ENCODE measurements at regions not wholly inside any gene's neighbourhood (a gene's known extent, or its start where the extent isn't known, plus 50 kb on each side); places are given as distances from the start of the nearest gene placed in this dataset.

DNA sequence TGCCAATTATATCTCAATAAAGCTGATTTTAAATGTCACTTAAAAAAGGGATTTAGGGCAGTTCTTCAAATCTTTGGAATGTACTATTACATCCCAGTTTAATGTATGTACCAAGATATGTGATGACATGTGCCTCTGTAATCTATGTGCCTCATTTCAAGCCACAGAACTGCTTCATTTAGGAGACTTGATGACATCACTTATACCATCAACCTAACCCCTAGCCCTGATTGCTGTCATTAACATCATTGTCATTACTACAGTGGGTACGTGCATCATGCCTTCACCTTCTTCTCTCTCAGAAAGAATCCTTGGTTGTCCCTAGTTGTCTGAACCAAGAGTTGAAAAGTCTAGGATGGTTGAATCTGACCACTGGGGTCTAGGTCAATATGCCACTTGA is 134.3 kb upstream of the RAB11FIP2 start:
- H3K9me3 ChIP-seq (ENCODE audit: control insufficient read depth in 1 of 2, low read length in 2 of 2), result no peaks in the 10 kb centered on the region
- no peaks in the 10 kb centered on the region for H3K36me3 ChIP-seq (ENCODE audit: insufficient read depth, low read length)
- H3K27me3 Mint-ChIP-seq, result peaks cover 4 to 6% of the 10 kb centered on the region in 2 donors
- H3K4me3 Mint-ChIP-seq, result no peak overlapping the region
- intact Hi-C loops (cut with micrococcal nuclease), result no loop called here
- peaks cover 2 to 12% (median 9%) of the 10 kb centered on the region in 8 donors for H3K9me3 Mint-ChIP-seq
- DNase-seq, result no peak
- H3K4me3 ChIP-seq (ENCODE audit: low read length in 2 of 2), result no peak overlapping the region
- no peak overlapping the region for H3K27ac Mint-ChIP-seq
- no peaks in the 10 kb centered on the region for H3K27me3 ChIP-seq (ENCODE audit: insufficient read depth, low read length)
- H3K4me1 Mint-ChIP-seq, result no peaks in the 10 kb centered on the region
- no peaks in the 10 kb centered on the region for H3K4me1 ChIP-seq (ENCODE audit: insufficient read depth, low read length)
- no peak overlapping the region for H3K27ac ChIP-seq (ENCODE audit: low read depth, low read length)
- no peaks in the 10 kb centered on the region for H3K36me3 Mint-ChIP-seq
- ChIA-PET CTCF (ENCODE audit: partially characterized antibody) (no interaction called here), POLR2A (ENCODE audit: partially characterized antibody) (no interaction called here)

DNA sequence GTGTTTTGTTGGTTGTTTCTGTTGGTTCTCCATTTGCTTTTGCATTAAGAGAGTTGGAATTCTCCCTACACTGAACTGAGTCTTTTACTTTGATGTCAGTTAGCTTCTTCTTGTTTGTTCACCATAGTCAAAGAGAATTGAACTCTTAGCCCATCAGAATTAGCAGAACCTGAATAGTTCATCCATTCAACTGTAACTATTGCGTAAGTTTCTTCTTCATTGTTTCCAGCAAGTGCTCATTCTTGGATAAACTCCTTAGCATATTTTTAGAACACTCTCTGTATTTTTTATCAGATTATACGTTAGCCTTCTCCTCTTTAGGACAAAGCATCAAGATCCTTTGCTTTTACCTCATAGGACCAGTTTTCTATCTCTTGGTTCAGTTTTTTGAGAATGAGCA is 128.4 kb upstream of the RAB11FIP2 start:
- Mint-ChIP-seq H3K36me3 (no peaks in the 10 kb centered on the region), H3K4me3 (no peak overlapping the region), H3K27ac (no peak overlapping the region), H3K27me3 (peaks cover 3 to 4% of the 10 kb centered on the region in 2 donors), H3K4me1 (no peaks in the 10 kb centered on the region), H3K9me3 (peaks cover under 1 to 9% (median 4%) of the 10 kb centered on the region in 8 donors)
- H3K36me3 ChIP-seq (ENCODE audit: insufficient read depth, low read length), result no peaks in the 10 kb centered on the region
- H3K4me1 ChIP-seq (ENCODE audit: insufficient read depth, low read length), result no peaks in the 10 kb centered on the region
- CTCF ChIA-PET (ENCODE audit: partially characterized antibody), result no interaction called here
- no peak overlapping the region for H3K27ac ChIP-seq (ENCODE audit: low read depth, low read length)
- H3K9me3 ChIP-seq (ENCODE audit: control insufficient read depth in 1 of 2, low read length in 2 of 2), result no peaks in the 10 kb centered on the region
- POLR2A ChIA-PET (ENCODE audit: partially characterized antibody), result no interaction called here
- H3K4me3 ChIP-seq (ENCODE audit: low read length in 2 of 2), result no peak overlapping the region
- intact Hi-C loops (cut with micrococcal nuclease), result no loop called here
- no peaks in the 10 kb centered on the region for H3K27me3 ChIP-seq (ENCODE audit: insufficient read depth, low read length)
- DNase-seq, result no peak

DNA sequence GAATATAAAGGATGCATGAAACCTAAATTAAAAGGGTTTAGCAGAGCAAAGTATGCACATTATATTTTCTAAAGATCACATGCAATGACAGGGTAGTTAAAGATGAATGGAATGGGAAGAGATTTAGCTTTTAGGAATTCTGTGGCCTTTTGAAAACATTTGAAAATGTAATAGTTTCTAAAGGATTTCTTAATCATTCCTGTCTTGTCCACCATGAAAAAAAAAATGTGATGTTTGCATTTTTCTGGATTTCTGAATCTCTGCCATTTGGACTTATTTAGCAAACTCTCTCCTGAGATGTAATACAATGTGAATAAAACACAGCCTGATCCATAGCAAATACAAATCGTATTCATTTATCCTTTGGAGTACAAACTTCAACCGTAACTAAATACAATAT is 126.6 kb upstream of the RAB11FIP2 start:
- ChIA-PET POLR2A (ENCODE audit: partially characterized antibody) (no interaction called here), CTCF (ENCODE audit: partially characterized antibody) (no interaction called here)
- Mint-ChIP-seq H3K4me3 (no peak overlapping the region), H3K27me3 (peaks cover 2 to 8% of the 10 kb centered on the region in 2 donors), H3K27ac (no peak overlapping the region), H3K9me3 (peaks cover 0 to 6% (median 3%) of the 10 kb centered on the region in 8 donors), H3K36me3 (no peaks in the 10 kb centered on the region), H3K4me1 (no peaks in the 10 kb centered on the region)
- H3K4me3 ChIP-seq (ENCODE audit: low read length in 2 of 2), result no peak overlapping the region
- intact Hi-C loops (cut with micrococcal nuclease), result no loop called here
- DNase-seq, result no peak
- H3K27ac ChIP-seq (ENCODE audit: low read depth, low read length), result no peak overlapping the region
- no peaks in the 10 kb centered on the region for H3K27me3 ChIP-seq (ENCODE audit: insufficient read depth, low read length)
- no peaks in the 10 kb centered on the region for H3K4me1 ChIP-seq (ENCODE audit: insufficient read depth, low read length)
- H3K9me3 ChIP-seq (ENCODE audit: control insufficient read depth in 1 of 2, low read length in 2 of 2), result no peaks in the 10 kb centered on the region
- no peaks in the 10 kb centered on the region for H3K36me3 ChIP-seq (ENCODE audit: insufficient read depth, low read length)

DNA sequence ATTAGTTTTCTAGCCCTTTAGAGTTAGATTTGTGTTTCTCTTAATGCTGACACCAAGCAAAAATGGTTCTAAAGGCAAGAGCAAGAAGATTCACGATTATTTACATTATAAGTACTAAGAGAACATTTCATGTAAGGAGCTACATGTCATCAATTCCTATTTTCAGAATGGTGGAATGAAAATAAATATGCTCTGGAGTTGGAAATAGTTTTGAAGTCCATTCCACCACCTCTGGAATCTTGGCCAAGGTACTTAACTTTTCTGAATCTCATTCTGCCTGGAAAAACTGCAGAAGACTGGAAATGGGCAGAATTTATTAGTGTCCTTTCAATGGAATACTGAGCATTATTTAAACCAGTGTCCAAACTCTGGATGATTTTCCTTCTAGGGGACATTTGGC is 125.1 kb upstream of the RAB11FIP2 start:
- DNase-seq, result no peak
- Mint-ChIP-seq H3K36me3 (no peaks in the 10 kb centered on the region), H3K4me3 (no peak overlapping the region), H3K27me3 (peaks cover 4 to 10% of the 10 kb centered on the region in 2 donors), H3K27ac (no peak overlapping the region), H3K9me3 (peaks cover 0 to 6% (median 3%) of the 10 kb centered on the region in 8 donors), H3K4me1 (no peaks in the 10 kb centered on the region)
- POLR2A ChIA-PET (ENCODE audit: partially characterized antibody), result no interaction called here
- Histone ChIP-seq H3K27me3 (ENCODE audit: insufficient read depth, low read length) (no peaks in the 10 kb centered on the region), H3K27ac (ENCODE audit: low read depth, low read length) (no peak overlapping the region), H3K36me3 (ENCODE audit: insufficient read depth, low read length) (no peaks in the 10 kb centered on the region), H3K4me3 (ENCODE audit: low read length in 2 of 2) (no peak overlapping the region), H3K9me3 (ENCODE audit: control insufficient read depth in 1 of 2, low read length in 2 of 2) (no peaks in the 10 kb centered on the region), H3K4me1 (ENCODE audit: insufficient read depth, low read length) (no peaks in the 10 kb centered on the region)
- intact Hi-C loops (cut with micrococcal nuclease), result no loop called here
- CTCF ChIA-PET (ENCODE audit: partially characterized antibody), result no interaction called here

DNA sequence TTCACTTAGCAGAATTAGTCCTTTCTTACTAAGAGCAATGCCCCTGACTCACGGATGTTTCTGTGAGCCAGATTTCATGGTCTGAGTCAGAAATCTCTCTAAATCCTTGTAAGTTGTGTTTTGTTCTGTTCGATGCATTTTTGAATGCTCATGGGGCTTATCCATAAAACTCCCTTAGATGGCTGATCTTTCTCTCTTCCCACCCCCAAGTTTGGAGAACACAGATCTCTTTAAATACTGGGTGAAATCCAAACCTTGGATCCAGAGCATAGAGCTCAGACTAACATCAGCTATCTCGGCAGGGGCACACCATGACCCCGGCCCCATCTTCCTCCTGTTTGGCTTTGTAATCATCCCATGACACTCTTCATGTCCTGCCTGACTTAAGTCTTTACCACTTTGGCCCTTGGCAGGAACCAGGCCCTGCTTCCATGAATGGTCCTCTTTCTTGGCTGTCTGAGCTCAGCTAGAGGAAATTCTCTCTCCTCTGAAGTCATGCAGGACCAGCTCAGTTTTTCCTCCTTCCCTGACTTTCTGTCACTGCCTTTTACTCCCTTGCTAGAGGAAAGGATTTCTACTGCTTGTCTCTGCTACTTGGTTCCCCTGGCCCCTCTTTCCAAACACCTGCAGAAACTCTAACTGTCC is 120.4 kb upstream of the RAB11FIP2 start:
- Mint-ChIP-seq H3K9me3 (peaks cover 0 to 3% (median 0%) of the 10 kb centered on the region in 8 donors), H3K36me3 (no peaks in the 10 kb centered on the region), H3K27me3 (peaks cover 5 to 17% of the 10 kb centered on the region in 2 donors), H3K4me3 (no peak overlapping the region), H3K4me1 (no peaks in the 10 kb centered on the region), H3K27ac (no peak overlapping the region)
- intact Hi-C loops (cut with micrococcal nuclease), result no loop called here
- no peaks in the 10 kb centered on the region for H3K9me3 ChIP-seq (ENCODE audit: control insufficient read depth in 1 of 2, low read length in 2 of 2)
- H3K27ac ChIP-seq (ENCODE audit: low read depth, low read length), result no peak overlapping the region
- H3K27me3 ChIP-seq (ENCODE audit: insufficient read depth, low read length), result no peaks in the 10 kb centered on the region
- H3K36me3 ChIP-seq (ENCODE audit: insufficient read depth, low read length), result no peaks in the 10 kb centered on the region
- ChIA-PET CTCF (ENCODE audit: partially characterized antibody) (no interaction called here), POLR2A (ENCODE audit: partially characterized antibody) (no interaction called here)
- H3K4me3 ChIP-seq (ENCODE audit: low read length in 2 of 2), result no peak overlapping the region
- no peaks in the 10 kb centered on the region for H3K4me1 ChIP-seq (ENCODE audit: insufficient read depth, low read length)
- no peak for DNase-seq

DNA sequence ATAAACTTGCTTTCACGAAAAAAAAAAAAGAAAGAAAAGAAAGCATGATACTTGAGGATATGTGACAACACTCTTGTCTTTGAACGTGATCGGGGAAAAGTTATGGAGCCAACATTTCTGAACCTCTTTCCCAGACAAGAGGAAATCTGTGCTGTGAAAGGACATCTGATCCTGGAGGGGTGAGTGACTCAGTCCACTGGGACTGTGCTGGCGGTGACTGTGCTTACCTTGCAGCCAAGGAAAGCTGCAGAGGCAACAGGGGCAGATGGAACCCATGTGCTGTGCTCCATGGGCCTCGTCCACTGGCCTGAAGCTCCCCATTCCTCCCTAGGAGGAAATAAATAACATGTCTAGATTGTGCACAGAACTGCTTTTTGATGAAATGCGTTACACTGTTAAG is 116.5 kb upstream of the RAB11FIP2 start:
- H3K4me1 ChIP-seq (ENCODE audit: insufficient read depth, low read length), result no peaks in the 10 kb centered on the region
- Mint-ChIP-seq H3K36me3 (no peaks in the 10 kb centered on the region), H3K27ac (no peak overlapping the region), H3K4me3 (no peak overlapping the region), H3K4me1 (no peaks in the 10 kb centered on the region), H3K27me3 (peaks cover 4 to 12% of the 10 kb centered on the region in 2 donors), H3K9me3 (no peaks in the 10 kb centered on the region)
- H3K36me3 ChIP-seq (ENCODE audit: insufficient read depth, low read length), result no peaks in the 10 kb centered on the region
- H3K27ac ChIP-seq (ENCODE audit: low read depth, low read length), result no peak overlapping the region
- intact Hi-C loops (cut with micrococcal nuclease), result no loop called here
- H3K4me3 ChIP-seq (ENCODE audit: low read length in 2 of 2), result no peak overlapping the region
- no peak for DNase-seq
- ChIA-PET POLR2A (ENCODE audit: partially characterized antibody) (no interaction called here), CTCF (ENCODE audit: partially characterized antibody) (no interaction called here)
- no peaks in the 10 kb centered on the region for H3K9me3 ChIP-seq (ENCODE audit: control insufficient read depth in 1 of 2, low read length in 2 of 2)
- no peaks in the 10 kb centered on the region for H3K27me3 ChIP-seq (ENCODE audit: insufficient read depth, low read length)

DNA sequence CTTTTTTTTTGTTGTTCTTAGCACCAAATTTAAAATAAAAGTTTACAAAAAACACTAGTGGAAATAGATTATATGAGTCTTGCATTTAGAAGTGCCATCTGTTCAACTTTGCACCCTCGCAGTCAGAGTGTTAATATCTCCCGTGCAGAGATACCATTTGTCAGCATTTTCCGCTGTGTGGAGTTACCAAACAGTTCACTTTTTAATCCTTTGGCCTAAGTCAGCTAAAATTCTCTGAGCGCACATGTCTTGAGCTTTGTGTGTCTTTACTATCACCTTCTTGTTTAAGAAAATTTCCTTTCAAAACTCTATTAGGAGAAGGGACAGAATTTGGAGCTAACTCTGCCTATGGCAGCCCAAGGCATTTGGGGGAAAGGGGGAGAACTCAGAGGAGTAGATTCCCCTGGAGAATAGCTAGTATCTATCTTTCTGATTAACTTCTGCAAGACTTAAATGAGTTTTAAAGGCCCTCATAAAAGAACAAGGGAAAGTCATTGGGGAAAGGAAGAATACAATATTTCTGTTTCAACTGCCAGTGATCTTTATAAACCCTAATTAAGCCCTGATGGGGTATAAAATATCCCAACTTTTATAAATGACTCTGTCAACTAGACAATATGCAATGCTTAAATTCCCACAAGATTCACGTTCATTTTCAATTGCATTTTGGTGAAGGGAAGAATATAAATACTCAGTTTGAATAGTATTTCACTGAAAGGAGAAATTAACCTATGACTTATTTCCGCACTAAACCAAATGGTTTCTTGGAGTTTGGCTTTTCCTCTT is 114.9 kb upstream of the RAB11FIP2 start:
- Histone ChIP-seq H3K4me3 (ENCODE audit: low read length in 2 of 2) (no peak overlapping the region), H3K27ac (ENCODE audit: low read depth, low read length) (no peak overlapping the region), H3K27me3 (ENCODE audit: insufficient read depth, low read length) (no peaks in the 10 kb centered on the region), H3K4me1 (ENCODE audit: insufficient read depth, low read length) (no peaks in the 10 kb centered on the region), H3K9me3 (ENCODE audit: control insufficient read depth in 1 of 2, low read length in 2 of 2) (no peaks in the 10 kb centered on the region), H3K36me3 (ENCODE audit: insufficient read depth, low read length) (no peaks in the 10 kb centered on the region)
- intact Hi-C loops (cut with micrococcal nuclease), result no loop called here
- Mint-ChIP-seq H3K36me3 (no peaks in the 10 kb centered on the region), H3K27me3 (peaks cover 1 to 8% of the 10 kb centered on the region in 2 donors), H3K9me3 (no peaks in the 10 kb centered on the region), H3K4me1 (no peaks in the 10 kb centered on the region), H3K4me3 (no peak overlapping the region), H3K27ac (no peak overlapping the region)
- ChIA-PET POLR2A (ENCODE audit: partially characterized antibody) (no interaction called here), CTCF (ENCODE audit: partially characterized antibody) (no interaction called here)
- no peak for DNase-seq
